ENCODE measurements at regions not wholly inside any gene's neighbourhood (a gene's known extent, or its start where the extent isn't known, plus 50 kb on each side); places are given as distances from the start of the nearest gene placed in this dataset.

GRCh38 chr2:43020296-43020695, 206.1 kb downstream of the ZFP36L2 start:
- TF ChIP-seq CTCF (IDR thresholded peaks at IDR 0.05; ENCODE audit: low read depth, low read length) (no peak), POLR2A (IDR thresholded peaks at IDR 0.05; ENCODE audit: extremely low read depth, insufficient read length) (no peak)
